ENCODE measurements at regions not wholly inside any gene's neighbourhood (a gene's known extent, or its start where the extent isn't known, plus 50 kb on each side); places are given as distances from the start of the nearest gene placed in this dataset.

GRCh38 chr13:102972191-102972590 is 94.0 kb downstream of the SLC10A2 start:
- no peak overlapping the region for H3K27ac ChIP-seq
- no peak for TF ChIP-seq ZFX (IDR thresholded peaks at IDR 0.05; ENCODE audit: borderline replicate concordance)
- TF ChIP-seq CTCF (IDR thresholded peaks at IDR 0.05): no peak

- H3K27ac ChIP-seq: no peak overlapping the region
- no peak for TF ChIP-seq ZFX (IDR thresholded peaks at IDR 0.05; ENCODE audit: borderline replicate concordance)
- TF ChIP-seq CTCF (IDR thresholded peaks at IDR 0.05): no peak
These were observed 95.7 kb downstream of the SLC10A2 start for GRCh38 chr13:102970542-102970941.

- TF ChIP-seq ZFX (IDR thresholded peaks at IDR 0.05; ENCODE audit: borderline replicate concordance) (no peak), CTCF (IDR thresholded peaks at IDR 0.05) (no peak)
- no peak overlapping the region for H3K27ac ChIP-seq
These were observed 97.5 kb downstream of the SLC10A2 start for GRCh38 chr13:102968572-102969228.

GRCh38 chr13:102965802-102966201 is 100.4 kb downstream of the SLC10A2 start:
- TF ChIP-seq CTCF (IDR thresholded peaks at IDR 0.05) (no peak), ZFX (IDR thresholded peaks at IDR 0.05; ENCODE audit: borderline replicate concordance) (no peak)
- no peak overlapping the region for H3K27ac ChIP-seq

- no peak overlapping the region for H3K27ac ChIP-seq
- TF ChIP-seq CTCF (IDR thresholded peaks at IDR 0.05): no peak
- TF ChIP-seq ZFX (IDR thresholded peaks at IDR 0.05; ENCODE audit: borderline replicate concordance): no peak
These were observed 103.8 kb downstream of the SLC10A2 start for GRCh38 chr13:102962430-102962829.

- no peak overlapping the region for H3K27ac ChIP-seq
- TF ChIP-seq CTCF (IDR thresholded peaks at IDR 0.05) (no peak), ZFX (IDR thresholded peaks at IDR 0.05; ENCODE audit: borderline replicate concordance) (no peak)
These were observed 105.3 kb downstream of the SLC10A2 start for GRCh38 chr13:102960959-102961358.

GRCh38 chr13:102956449-102956848 is 109.8 kb downstream of the SLC10A2 start:
- no peak overlapping the region for H3K27ac ChIP-seq
- no peak for TF ChIP-seq ZFX (IDR thresholded peaks at IDR 0.05; ENCODE audit: borderline replicate concordance)

- no peak overlapping the region for H3K27ac ChIP-seq
- TF ChIP-seq CTCF (IDR thresholded peaks at IDR 0.05): no peak
- no peak for TF ChIP-seq ZFX (IDR thresholded peaks at IDR 0.05; ENCODE audit: borderline replicate concordance)
These were observed 108.5 kb downstream of the ERCC5 start for GRCh38 chr13:102954350-102954749.

Measured in 22Rv1 (cell line).